ENCODE measurements at regions not wholly inside any gene's neighbourhood (a gene's known extent, or its start where the extent isn't known, plus 50 kb on each side); places are given as distances from the start of the nearest gene placed in this dataset.
"Not testable (repeated sequence)": the region's sequence is repeated elsewhere in the genome, so short reads cannot be mapped to it uniquely, and the experiment has no call there.

GRCh38 chr2:239731998-239732665 is 293.0 kb downstream of the NDUFA10 start:
- Mint-ChIP-seq H3K4me3 (ENCODE audit: unreplicated experiment) (no peak overlapping the region), H3K27me3 (ENCODE audit: insufficient read depth, unreplicated experiment) (peaks cover 29% of the 10 kb centered on the region), H3K4me1 (ENCODE audit: insufficient read depth, unreplicated experiment) (no peaks in the 10 kb centered on the region), H3K9me3 (ENCODE audit: unreplicated experiment) (no peaks in the 10 kb centered on the region), H3K27ac (ENCODE audit: low read depth, unreplicated experiment) (no peak overlapping the region), H3K36me3 (ENCODE audit: insufficient read depth, unreplicated experiment) (no peaks in the 10 kb centered on the region)
- no peak for TF ChIP-seq CTCF (IDR thresholded peaks at IDR 0.05; ENCODE audit: unreplicated experiment)
- ChIA-PET POLR2A (no interaction called here), CTCF (no interaction called here)
- intact Hi-C loops (cut with micrococcal nuclease) = no loop called here
- no peak for DNase-seq (ENCODE audit: unreplicated experiment)
- BruUV-seq (replicated peaks) = no TSS peak

GRCh38 chr2:239731422-239731821 is 293.7 kb downstream of the NDUFA10 start:
- Mint-ChIP-seq H3K36me3 (ENCODE audit: insufficient read depth, unreplicated experiment) (no peaks in the 10 kb centered on the region), H3K27me3 (ENCODE audit: insufficient read depth, unreplicated experiment) (peaks cover 29% of the 10 kb centered on the region), H3K9me3 (ENCODE audit: unreplicated experiment) (no peaks in the 10 kb centered on the region), H3K4me1 (ENCODE audit: insufficient read depth, unreplicated experiment) (no peaks in the 10 kb centered on the region), H3K4me3 (ENCODE audit: unreplicated experiment) (no peak overlapping the region), H3K27ac (ENCODE audit: low read depth, unreplicated experiment) (no peak overlapping the region)
- no peak for TF ChIP-seq CTCF (IDR thresholded peaks at IDR 0.05; ENCODE audit: unreplicated experiment)
- no TSS peak for BruUV-seq (replicated peaks)
- no peak for DNase-seq (ENCODE audit: unreplicated experiment)
- intact Hi-C loops (cut with micrococcal nuclease) = no loop called here
- ChIA-PET POLR2A (no interaction called here), CTCF (no interaction called here)

GRCh38 chr2:239730897-239731296 is 294.2 kb downstream of the NDUFA10 start:
- H3K4me3 Mint-ChIP-seq (ENCODE audit: unreplicated experiment) = no peak overlapping the region
- BruUV-seq (replicated peaks) = no TSS peak
- H3K27ac Mint-ChIP-seq (ENCODE audit: low read depth, unreplicated experiment) = no peak overlapping the region
- TF ChIP-seq CTCF (IDR thresholded peaks at IDR 0.05; ENCODE audit: unreplicated experiment) = no peak
- intact Hi-C loops (cut with micrococcal nuclease) = no loop called here
- no peak for DNase-seq (ENCODE audit: unreplicated experiment)
- peaks cover 29% of the 10 kb centered on the region for H3K27me3 Mint-ChIP-seq (ENCODE audit: insufficient read depth, unreplicated experiment)
- POLR2A ChIA-PET = no interaction called here
- H3K36me3 Mint-ChIP-seq (ENCODE audit: insufficient read depth, unreplicated experiment) = no peaks in the 10 kb centered on the region
- CTCF ChIA-PET = no interaction called here
- no peaks in the 10 kb centered on the region for H3K9me3 Mint-ChIP-seq (ENCODE audit: unreplicated experiment)
- no peaks in the 10 kb centered on the region for H3K4me1 Mint-ChIP-seq (ENCODE audit: insufficient read depth, unreplicated experiment)

- H3K27ac Mint-ChIP-seq (ENCODE audit: low read depth, unreplicated experiment); H3K9me3 Mint-ChIP-seq (ENCODE audit: unreplicated experiment); intact Hi-C loops (cut with micrococcal nuclease); POLR2A ChIA-PET; DNase-seq (ENCODE audit: unreplicated experiment); H3K4me1 Mint-ChIP-seq (ENCODE audit: insufficient read depth, unreplicated experiment); CTCF ChIA-PET; H3K4me3 Mint-ChIP-seq (ENCODE audit: unreplicated experiment); H3K36me3 Mint-ChIP-seq (ENCODE audit: insufficient read depth, unreplicated experiment); BruUV-seq (replicated peaks): not testable (repeated sequence)
- H3K27me3 Mint-ChIP-seq (ENCODE audit: insufficient read depth, unreplicated experiment) = peaks cover 29% of the 10 kb centered on the region
These were observed 294.6 kb downstream of the NDUFA10 start for GRCh38 chr2:239730567-239730882.

All from MCF 10A (cell line).